NB4 (cell line): ENCODE measurements at regions not wholly inside any gene's neighbourhood (a gene's known extent, or its start where the extent isn't known, plus 50 kb on each side); places are given as distances from the start of the nearest gene placed in this dataset.

ENCODE experiments used
- DNase-seq: peaks from one replicate; pipeline ENCODE4 v3.0.0; 2010; ENCODE audit warnings: low read depth
- H3K4me3 ChIP-seq: one replicate; pipeline ENCODE4 v1.5.1; 2011; ENCODE audit warnings: mild to moderate bottlenecking, low read depth, low read length, moderate library complexity
- MYC ChIP-seq: IDR thresholded peaks from 2 replicates; pipeline ENCODE4 v1.6.1; 2011; ENCODE audit warnings: low read depth, low read length
- POLR2A ChIP-seq: IDR thresholded peaks from 2 replicates; pipeline ENCODE4 v1.6.1; 2011; ENCODE audit warnings: mild to moderate bottlenecking; ENCODE audit not compliant: insufficient read length; ENCODE audit errors: extremely low read depth
- TF ChIP-seq, protein P1 (sequence below): IDR thresholded peaks from one replicate; pipeline ENCODE4 v1.5.1; 2012; ENCODE audit warnings: low read depth, low read length
- TF ChIP-seq, protein P2 (sequence below): IDR thresholded peaks from 2 replicates; pipeline ENCODE4 v1.6.1; 2011; ENCODE audit warnings: low read depth, low read length

- H3K4me3 ChIP-seq, result no peak overlapping the region
- TF ChIP-seq MYC (no peak), POLR2A (no peak)
- TF ChIP-seq, protein P1, sequence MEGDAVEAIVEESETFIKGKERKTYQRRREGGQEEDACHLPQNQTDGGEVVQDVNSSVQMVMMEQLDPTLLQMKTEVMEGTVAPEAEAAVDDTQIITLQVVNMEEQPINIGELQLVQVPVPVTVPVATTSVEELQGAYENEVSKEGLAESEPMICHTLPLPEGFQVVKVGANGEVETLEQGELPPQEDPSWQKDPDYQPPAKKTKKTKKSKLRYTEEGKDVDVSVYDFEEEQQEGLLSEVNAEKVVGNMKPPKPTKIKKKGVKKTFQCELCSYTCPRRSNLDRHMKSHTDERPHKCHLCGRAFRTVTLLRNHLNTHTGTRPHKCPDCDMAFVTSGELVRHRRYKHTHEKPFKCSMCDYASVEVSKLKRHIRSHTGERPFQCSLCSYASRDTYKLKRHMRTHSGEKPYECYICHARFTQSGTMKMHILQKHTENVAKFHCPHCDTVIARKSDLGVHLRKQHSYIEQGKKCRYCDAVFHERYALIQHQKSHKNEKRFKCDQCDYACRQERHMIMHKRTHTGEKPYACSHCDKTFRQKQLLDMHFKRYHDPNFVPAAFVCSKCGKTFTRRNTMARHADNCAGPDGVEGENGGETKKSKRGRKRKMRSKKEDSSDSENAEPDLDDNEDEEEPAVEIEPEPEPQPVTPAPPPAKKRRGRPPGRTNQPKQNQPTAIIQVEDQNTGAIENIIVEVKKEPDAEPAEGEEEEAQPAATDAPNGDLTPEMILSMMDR, result no peak
- TF ChIP-seq, protein P2, sequence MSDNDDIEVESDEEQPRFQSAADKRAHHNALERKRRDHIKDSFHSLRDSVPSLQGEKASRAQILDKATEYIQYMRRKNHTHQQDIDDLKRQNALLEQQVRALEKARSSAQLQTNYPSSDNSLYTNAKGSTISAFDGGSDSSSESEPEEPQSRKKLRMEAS, result no peak
- no peak for DNase-seq
Measured at GRCh38 chr5:124593952-124594351, 152.5 kb downstream of the ZNF608 start.

GRCh38 chr5:124592891-124593290 lies 153.5 kb downstream of the ZNF608 start:
- TF ChIP-seq POLR2A, result no peak
- no peak for TF ChIP-seq MYC
- TF ChIP-seq, protein P2, result no peak
- TF ChIP-seq, protein P1, result no peak
- DNase-seq, result no peak
- no peak overlapping the region for H3K4me3 ChIP-seq

GRCh38 chr5:124591583-124591982 lies 154.9 kb downstream of the ZNF608 start:
- no peak for DNase-seq
- TF ChIP-seq, protein P2, result no peak
- TF ChIP-seq MYC, result no peak
- TF ChIP-seq, protein P1, result no peak
- no peak for TF ChIP-seq POLR2A
- no peak overlapping the region for H3K4me3 ChIP-seq

DNA sequence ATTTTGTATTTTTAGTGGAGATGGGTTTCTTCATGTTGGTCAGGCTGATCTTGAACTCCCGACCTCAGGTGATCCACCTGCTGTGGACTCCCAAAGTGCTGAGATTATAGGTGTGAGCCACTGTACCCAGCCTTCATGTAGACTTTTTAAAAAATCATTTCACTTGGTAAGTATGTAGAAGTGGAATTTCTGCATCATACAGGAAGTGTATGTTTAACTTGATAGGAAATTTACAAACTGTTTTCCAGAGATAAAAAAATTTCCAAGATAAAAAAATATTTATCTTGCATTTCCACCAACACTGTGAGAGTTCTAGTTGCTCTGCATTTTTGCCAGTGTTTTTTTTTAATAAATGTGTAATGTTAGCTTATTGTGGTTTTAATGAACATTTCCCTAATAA lies 155.8 kb downstream of the ZNF608 start:
- TF ChIP-seq POLR2A, result no peak
- TF ChIP-seq MYC, result no peak
- TF ChIP-seq, protein P1, result no peak
- TF ChIP-seq, protein P2, result no peak
- DNase-seq, result no peak
- no peak overlapping the region for H3K4me3 ChIP-seq

GRCh38 chr5:124587280-124587679 lies 159.2 kb downstream of the ZNF608 start:
- DNase-seq, result no peak
- H3K4me3 ChIP-seq, result no peak overlapping the region
- TF ChIP-seq, protein P1, result no peak
- TF ChIP-seq POLR2A, result no peak
- TF ChIP-seq, protein P2, result no peak
- TF ChIP-seq MYC, result no peak

DNA sequence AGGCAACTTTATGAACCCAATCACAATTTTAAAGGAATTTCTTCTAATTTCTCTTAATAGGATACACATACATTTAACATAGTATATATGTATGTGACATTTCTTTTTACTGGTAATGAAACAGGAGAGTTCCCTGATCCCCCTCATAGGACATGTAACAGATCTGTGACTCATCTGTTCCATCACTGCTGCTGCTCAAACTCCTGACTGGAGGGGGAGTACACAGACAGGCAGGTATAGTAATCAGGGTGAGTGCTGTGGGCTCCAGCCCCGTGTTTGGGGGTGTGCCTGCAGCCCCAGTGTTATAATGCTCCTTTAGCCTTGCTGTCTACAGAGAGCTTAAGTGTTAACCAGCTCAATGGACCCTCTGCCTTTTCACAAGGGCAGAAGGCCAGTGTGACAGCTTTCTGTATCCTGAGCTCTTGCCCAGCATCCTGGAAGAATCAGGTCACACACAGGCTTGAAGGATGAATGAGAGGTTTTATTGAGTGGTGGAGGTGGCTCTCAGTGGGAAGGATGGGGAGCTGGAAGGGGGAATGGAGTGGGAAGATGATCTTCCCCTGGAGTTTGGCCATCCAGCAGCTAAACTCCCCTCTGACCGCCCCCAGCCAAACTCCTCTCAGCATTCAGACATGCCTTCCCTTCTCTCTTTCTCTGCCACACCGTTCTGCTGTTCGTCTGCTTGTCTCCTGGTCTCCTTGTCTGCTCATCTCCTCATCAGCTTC lies 161.3 kb downstream of the ZNF608 start:
- no peak for DNase-seq
- TF ChIP-seq MYC, result no peak
- TF ChIP-seq, protein P2, result no peak
- TF ChIP-seq, protein P1, result no peak
- TF ChIP-seq POLR2A, result no peak
- no peak overlapping the region for H3K4me3 ChIP-seq
